IMR-90 (cell line): ENCODE measurements at regions not wholly inside any gene's neighbourhood (a gene's known extent, or its start where the extent isn't known, plus 50 kb on each side); places are given as distances from the start of the nearest gene placed in this dataset.

Experiments used
- ATAC-seq: fragments of 200-7000 bp; cut with Tn5 transposase; 2 replicates; pipeline ENCODE4 v1.9.1; 2020; ENCODE audit warnings: low read depth, mild to moderate bottlenecking, moderate library complexity
- BruUV-seq: library from RNA; stranded (reverse); fragments of 400-500 nt; replicated peaks from 2 replicates; lab custom pipeline; 2021; lab: Mats Ljungman, UMichigan
- CTCF ChIA-PET: fragments of 300-600 bp; formaldehyde crosslinking; extraction: SDS; loops from one replicate; lab custom pipeline; 2021; ENCODE audit warnings: antibody characterized with exemption; lab: Yijun Ruan, JAX
- POLR2A ChIA-PET: fragments of 300-600 bp; sonication (Branson Sonifier 250); formaldehyde crosslinking; loops from one replicate; lab custom pipeline; 2022; ENCODE audit warnings: antibody characterized with exemption; ENCODE audit not compliant: unreplicated experiment; lab: Charles Lee
- DNase-seq: peaks from one replicate; pipeline ENCODE4 v3.0.0; 2013
- H2AFZ ChIP-seq: replicated peaks from 2 replicates; pipeline ENCODE3; 2013; ENCODE audit warnings: low read length, mild to moderate bottlenecking; ENCODE audit not compliant: poor library complexity
- H2AK5ac ChIP-seq: 2 replicates; pipeline ENCODE4 v1.6.1; 2013; ENCODE audit warnings: low read depth, low read length, inconsistent platforms
- H2AK9ac ChIP-seq: replicated peaks from 2 replicates; pipeline ENCODE3; 2013; ENCODE audit warnings: mild to moderate bottlenecking, low read depth, low read length, moderate library complexity; ENCODE audit not compliant: poor library complexity
- H2BK120ac ChIP-seq: 2 replicates; pipeline ENCODE4 v1.6.1; 2013; ENCODE audit warnings: low read depth, low read length, inconsistent platforms
- H2BK15ac ChIP-seq: 3 replicates; pipeline ENCODE4 v1.6.1; 2013; ENCODE audit warnings: low read depth, low read length, inconsistent platforms
- H2BK20ac ChIP-seq: 2 replicates; pipeline ENCODE4 v1.6.1; 2013; ENCODE audit warnings: low read depth, mild to moderate bottlenecking, inconsistent platforms, low read length, moderate library complexity
- H2BK5ac ChIP-seq: 2 replicates; pipeline ENCODE4 v1.6.1; 2013; ENCODE audit warnings: mild to moderate bottlenecking, low read depth, low read length, inconsistent platforms; ENCODE audit not compliant: poor library complexity, severe bottlenecking
- H3K14ac ChIP-seq: replicated peaks from 2 replicates; pipeline ENCODE4 v1.6.1; 2013; ENCODE audit warnings: low read depth, low read length, inconsistent platforms
- H3K18ac ChIP-seq: 2 replicates; pipeline ENCODE4 v1.6.1; 2013; ENCODE audit warnings: low read depth, low read length, control low read depth
- H3K23ac ChIP-seq: 2 replicates; pipeline ENCODE4 v1.6.1; 2013; ENCODE audit warnings: low read depth, low read length, inconsistent platforms
- H3K27ac ChIP-seq: 2 replicates; pipeline ENCODE4 v1.5.1; 2013; ENCODE audit warnings: mild to moderate bottlenecking, control low read depth, low read length; ENCODE audit not compliant: insufficient read depth
- H3K27me3 ChIP-seq: 2 replicates; pipeline ENCODE4 v1.6.1; 2013; ENCODE audit warnings: low read length; ENCODE audit not compliant: control insufficient read depth, insufficient read depth
- H3K36me3 ChIP-seq: 2 replicates; pipeline ENCODE4 v1.6.1; 2013; ENCODE audit warnings: low read length, mixed read lengths; ENCODE audit not compliant: control insufficient read depth, insufficient read depth
- H3K4ac ChIP-seq: 2 replicates; pipeline ENCODE4 v1.6.1; 2013; ENCODE audit warnings: low read depth, low read length, inconsistent platforms
- H3K4me1 ChIP-seq: 2 replicates; pipeline ENCODE4 v1.6.1; 2013; ENCODE audit warnings: low read length, mixed read lengths; ENCODE audit not compliant: control insufficient read depth, insufficient read depth
- H3K4me2 ChIP-seq: 2 replicates; pipeline ENCODE4 v1.6.1; 2013; ENCODE audit warnings: low read depth, mild to moderate bottlenecking, control low read depth, low read length, moderate library complexity
- H3K4me3 ChIP-seq: 2 replicates; pipeline ENCODE4 v1.5.1; 2013; ENCODE audit warnings: low read depth, mild to moderate bottlenecking, control low read depth, low read length, moderate library complexity; ENCODE audit not compliant: insufficient read depth
- H3K56ac ChIP-seq: 2 replicates; pipeline ENCODE4 v1.6.1; 2013; ENCODE audit warnings: low read length, inconsistent platforms; ENCODE audit not compliant: insufficient read depth; ENCODE audit errors: extremely low read depth
- H3K79me1 ChIP-seq, 2 experiments: 2 replicates each; pipeline ENCODE4 v1.6.1; 2013; ENCODE audit warnings: low read length in 2 of 2, inconsistent platforms in 1 of 2, low read depth in 1 of 2
- H3K9ac ChIP-seq: 2 replicates; pipeline ENCODE4 v1.6.1; 2013; ENCODE audit warnings: low read depth, low read length, control low read depth
- H3K9me1 ChIP-seq: 2 replicates; pipeline ENCODE4 v1.6.1; 2013; ENCODE audit warnings: low read length, inconsistent platforms; ENCODE audit not compliant: insufficient read depth
- H3K9me3 ChIP-seq: 2 replicates; pipeline ENCODE4 v1.6.1; 2013; ENCODE audit warnings: low read length; ENCODE audit not compliant: control insufficient read depth, insufficient read depth
- H4K20me1 ChIP-seq: 2 replicates; pipeline ENCODE4 v1.6.1; 2013; ENCODE audit warnings: low read length, inconsistent platforms; ENCODE audit not compliant: insufficient read depth
- H4K5ac ChIP-seq: 2 replicates; pipeline ENCODE4 v1.6.1; 2013; ENCODE audit warnings: mild to moderate bottlenecking, low read depth, low read length, control low read depth
- H4K8ac ChIP-seq, 2 experiments: 2 replicates each; pipeline ENCODE4 v1.6.1; 2013; ENCODE audit warnings: low read depth in 2 of 2, low read length in 2 of 2, control low read depth in 1 of 2, inconsistent platforms in 1 of 2
- H4K91ac ChIP-seq: 2 replicates; pipeline ENCODE4 v1.6.1; 2013; ENCODE audit warnings: low read depth, low read length, inconsistent platforms; ENCODE audit not compliant: insufficient read depth
- ELK1 ChIP-seq: fragments of 150-350 bp; IDR thresholded peaks from 2 replicates; pipeline ENCODE4 v1.6.1; 2016; ENCODE audit warnings: low read depth, mild to moderate bottlenecking, low read length, moderate library complexity, borderline replicate concordance
- FOS ChIP-seq: fragments of 150-350 bp; IDR thresholded peaks from 2 replicates; pipeline ENCODE4 v1.6.1; 2016; ENCODE audit warnings: low read depth, low read length
- MAFK ChIP-seq: IDR thresholded peaks from 2 replicates; pipeline ENCODE4 v1.6.1; 2012; ENCODE audit warnings: low read depth, low read length, improper control_type of control experiment
- MAZ ChIP-seq: IDR thresholded peaks from 2 replicates; pipeline ENCODE4 v1.6.1; 2012; ENCODE audit warnings: low read depth, mild to moderate bottlenecking, low read length, improper control_type of control experiment, moderate library complexity, borderline replicate concordance
- MXI1 ChIP-seq: IDR thresholded peaks from 2 replicates; pipeline ENCODE4 v1.6.1; 2012; ENCODE audit warnings: low read depth, mild to moderate bottlenecking, low read length, moderate library complexity, borderline replicate concordance
- NFE2L2 ChIP-seq: fragments of 150-350 bp; IDR thresholded peaks from 2 replicates; pipeline ENCODE4 v1.6.1; 2016; ENCODE audit warnings: low read depth, mild to moderate bottlenecking, low read length
- RFX5 ChIP-seq: IDR thresholded peaks from 2 replicates; pipeline ENCODE4 v1.8.0; 2012; ENCODE audit warnings: low read depth, mild to moderate bottlenecking, low read length, moderate library complexity
- SMC3 ChIP-seq: fragments of 150-350 bp; IDR thresholded peaks from 2 replicates; pipeline ENCODE4 v1.6.1; 2016; ENCODE audit warnings: low read depth, mild to moderate bottlenecking, antibody characterized with exemption, low read length, moderate library complexity
- USF2 ChIP-seq: fragments of 150-350 bp; IDR thresholded peaks from 2 replicates; pipeline ENCODE4 v1.6.1; 2017; ENCODE audit warnings: mild to moderate bottlenecking, antibody characterized with exemption, low read length, low read depth
- dilution Hi-C: fragments of 300-500 bp; cut with HindIII; formaldehyde crosslinking; loops from one replicate; pipeline ENCODE4 v1.14.3; 2018; ENCODE audit warnings: low sequenced_read_pairs; ENCODE audit not compliant: unreplicated experiment
- in situ Hi-C: fragments of 300-500 bp; cut with MboI; formaldehyde crosslinking; loops from 3 replicates; pipeline ENCODE4 v1.14.3; 2019; ENCODE audit warnings: low sequenced_read_pairs, inconsistent platforms, mixed read lengths
- intact Hi-C: fragments of 100-400 bp; cut with micrococcal nuclease; formaldehyde crosslinking; loops from 2 replicates; pipeline ENCODE4 v1.10.0; 2022

GRCh38 chr5:166505544-166505943 lies 1785.9 kb upstream of the WWC1 start:
- no peak overlapping the region for H4K5ac ChIP-seq
- H3K56ac ChIP-seq, result no peak overlapping the region
- H3K18ac ChIP-seq, result no peak overlapping the region
- H2AK5ac ChIP-seq, result no peak overlapping the region
- H3K23ac ChIP-seq, result no peak overlapping the region
- H4K91ac ChIP-seq, result no peak overlapping the region
- H3K9me3 ChIP-seq, result peaks cover 3% of the 10 kb centered on the region
- no peak overlapping the region for H3K4me3 ChIP-seq
- no peak overlapping the region for H3K27ac ChIP-seq
- intact Hi-C loops, result no loop called here
- in situ Hi-C loops, result no loop called here
- ATAC-seq, result no peak
- POLR2A ChIA-PET, result no interaction called here
- H4K8ac ChIP-seq, result no peak overlapping the region
- no peak overlapping the region for H2BK5ac ChIP-seq
- dilution Hi-C loops, result no loop called here
- H3K14ac ChIP-seq, result no peak overlapping the region
- no peaks in the 10 kb centered on the region for H4K20me1 ChIP-seq
- no peak overlapping the region for H2BK120ac ChIP-seq
- CTCF ChIA-PET, result no interaction called here
- H3K79me1 ChIP-seq, result no peaks in the 10 kb centered on the region
- no peak for TF ChIP-seq USF2
- TF ChIP-seq ELK1, result no peak
- no peak for TF ChIP-seq FOS
- no peak for TF ChIP-seq RFX5
- no peak for TF ChIP-seq MAFK
- no peak for TF ChIP-seq MAZ
- TF ChIP-seq MXI1, result no peak
- no peak for TF ChIP-seq SMC3
- TF ChIP-seq NFE2L2, result no peak
- H2BK15ac ChIP-seq, result no peak overlapping the region
- H3K9me1 ChIP-seq, result no peaks in the 10 kb centered on the region
- BruUV-seq, result no TSS peak
- no peak overlapping the region for H2BK20ac ChIP-seq
- H3K4me1 ChIP-seq, result no peaks in the 10 kb centered on the region
- H2AK9ac ChIP-seq, result no peak overlapping the region
- no peaks in the 10 kb centered on the region for H3K36me3 ChIP-seq
- no peak overlapping the region for H3K4me2 ChIP-seq
- no peak for DNase-seq
- H3K4ac ChIP-seq, result no peak overlapping the region
- no peak overlapping the region for H3K9ac ChIP-seq
- H3K27me3 ChIP-seq, result no peaks in the 10 kb centered on the region
- no peak overlapping the region for H2AFZ ChIP-seq
